Progenitor cell of endocrine pancreas (in vitro differentiated cells): ENCODE measurements at regions not wholly inside any gene's neighbourhood (a gene's known extent, or its start where the extent isn't known, plus 50 kb on each side); places are given as distances from the start of the nearest gene placed in this dataset.
"Not testable (repeated sequence)": the region's sequence is repeated elsewhere in the genome, so short reads cannot be mapped to it uniquely, and the experiment has no call there.

ENCODE experiments used
- DNase-seq: peaks from one replicate; pipeline ENCODE4 v3.0.0; 2021; ENCODE audit warnings: low spot score; ENCODE audit not compliant: unreplicated experiment
- H3K27ac Mint-ChIP-seq: 2 replicates; pipeline ENCODE4 v1.8.0; 2021; ENCODE audit warnings: mild to moderate bottlenecking, moderate library complexity, mixed read lengths
- H3K27me3 Mint-ChIP-seq: 2 replicates; pipeline ENCODE4 v1.8.0; 2021; ENCODE audit warnings: mixed read lengths
- H3K36me3 Mint-ChIP-seq: 2 replicates; pipeline ENCODE4 v1.8.0; 2022; ENCODE audit warnings: mixed read lengths; ENCODE audit not compliant: insufficient read depth
- H3K4me1 Mint-ChIP-seq: 2 replicates; pipeline ENCODE4 v1.8.0; 2021; ENCODE audit warnings: low read depth, mixed read lengths
- H3K4me3 Mint-ChIP-seq: 2 replicates; pipeline ENCODE4 v1.8.0; 2021; ENCODE audit warnings: low read depth, mild to moderate bottlenecking, moderate library complexity, mixed read lengths
- H3K9me3 Mint-ChIP-seq: 2 replicates; pipeline ENCODE4 v1.8.0; 2021; ENCODE audit warnings: low read depth, mixed read lengths
- TF ChIP-seq, protein P1 (sequence below): fragments of 200-600 bp; sonication (generic); IDR thresholded peaks from one replicate; pipeline ENCODE4 v1.5.0; 2021; ENCODE audit warnings: antibody characterized with exemption, mild to moderate bottlenecking; ENCODE audit not compliant: unreplicated experiment

DNA sequence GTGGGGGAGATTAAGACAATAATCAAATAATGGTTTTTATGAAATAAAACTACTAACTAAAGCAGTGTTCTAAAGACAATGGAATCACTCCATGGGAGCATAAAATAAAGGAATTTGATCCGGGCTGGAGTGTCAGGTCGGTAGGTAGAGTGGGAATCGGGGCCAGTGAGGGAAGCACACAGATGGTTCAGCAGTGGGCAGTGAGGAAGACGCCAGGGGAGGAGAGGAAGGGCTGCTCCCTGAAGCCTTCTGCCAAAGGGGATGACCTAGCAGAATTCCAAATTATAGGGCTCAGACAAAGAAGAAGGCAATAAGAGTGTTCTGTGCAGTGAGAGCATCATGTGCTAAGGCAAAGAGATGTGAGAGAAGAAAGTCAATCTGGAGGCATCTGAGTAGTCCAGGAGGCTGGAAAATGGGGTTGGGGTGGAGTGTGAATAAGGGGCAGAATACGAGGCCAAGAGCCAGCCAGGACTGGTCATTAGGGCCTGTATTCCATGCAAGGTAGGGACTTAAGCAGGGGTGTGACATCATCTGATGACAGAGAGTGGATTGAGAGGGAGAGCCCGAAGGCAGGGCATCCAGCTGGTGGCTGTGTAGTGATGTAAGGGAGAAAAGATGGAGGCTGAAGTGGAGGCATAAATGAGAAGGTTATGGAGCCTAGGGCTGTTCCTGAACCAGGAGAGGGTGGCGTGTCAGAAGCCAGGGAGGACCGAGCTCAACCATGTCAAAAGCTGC is 137.6 kb downstream of the COPRS start:
- H3K27ac Mint-ChIP-seq = no peak overlapping the region

DNA sequence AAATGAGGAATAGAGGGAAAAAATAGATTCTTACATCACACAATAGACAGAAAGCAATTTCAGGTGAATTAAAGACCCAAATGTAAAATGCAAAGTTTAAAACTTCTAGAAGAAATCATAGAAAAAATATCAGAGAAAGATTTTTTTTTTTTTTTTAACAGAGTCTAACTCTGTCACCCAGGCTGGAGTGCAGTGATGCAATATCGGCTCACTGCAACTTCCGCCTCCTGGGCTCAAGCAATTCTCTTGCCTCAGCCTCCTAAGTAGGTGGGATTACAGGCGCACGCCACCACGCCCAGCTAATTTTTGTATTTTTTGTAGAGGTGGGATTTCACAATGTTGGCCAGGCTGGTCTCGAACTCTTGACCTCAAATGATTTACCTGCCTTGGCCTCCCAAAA is 141.8 kb downstream of the COPRS start:
- not testable (repeated sequence) for H3K27ac Mint-ChIP-seq, H3K4me3 Mint-ChIP-seq, DNase-seq

More for the DNA sequence above, 137.6 kb downstream of the COPRS start:
- Mint-ChIP-seq H3K4me3 (no peak overlapping the region), H3K27me3 (peaks cover 13% of the 10 kb centered on the region), H3K9me3 (no peaks in the 10 kb centered on the region), H3K36me3 (no peaks in the 10 kb centered on the region), H3K4me1 (no peaks in the 10 kb centered on the region)
- TF ChIP-seq, protein P1, sequence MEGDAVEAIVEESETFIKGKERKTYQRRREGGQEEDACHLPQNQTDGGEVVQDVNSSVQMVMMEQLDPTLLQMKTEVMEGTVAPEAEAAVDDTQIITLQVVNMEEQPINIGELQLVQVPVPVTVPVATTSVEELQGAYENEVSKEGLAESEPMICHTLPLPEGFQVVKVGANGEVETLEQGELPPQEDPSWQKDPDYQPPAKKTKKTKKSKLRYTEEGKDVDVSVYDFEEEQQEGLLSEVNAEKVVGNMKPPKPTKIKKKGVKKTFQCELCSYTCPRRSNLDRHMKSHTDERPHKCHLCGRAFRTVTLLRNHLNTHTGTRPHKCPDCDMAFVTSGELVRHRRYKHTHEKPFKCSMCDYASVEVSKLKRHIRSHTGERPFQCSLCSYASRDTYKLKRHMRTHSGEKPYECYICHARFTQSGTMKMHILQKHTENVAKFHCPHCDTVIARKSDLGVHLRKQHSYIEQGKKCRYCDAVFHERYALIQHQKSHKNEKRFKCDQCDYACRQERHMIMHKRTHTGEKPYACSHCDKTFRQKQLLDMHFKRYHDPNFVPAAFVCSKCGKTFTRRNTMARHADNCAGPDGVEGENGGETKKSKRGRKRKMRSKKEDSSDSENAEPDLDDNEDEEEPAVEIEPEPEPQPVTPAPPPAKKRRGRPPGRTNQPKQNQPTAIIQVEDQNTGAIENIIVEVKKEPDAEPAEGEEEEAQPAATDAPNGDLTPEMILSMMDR = no peak
- DNase-seq = no peak

DNA sequence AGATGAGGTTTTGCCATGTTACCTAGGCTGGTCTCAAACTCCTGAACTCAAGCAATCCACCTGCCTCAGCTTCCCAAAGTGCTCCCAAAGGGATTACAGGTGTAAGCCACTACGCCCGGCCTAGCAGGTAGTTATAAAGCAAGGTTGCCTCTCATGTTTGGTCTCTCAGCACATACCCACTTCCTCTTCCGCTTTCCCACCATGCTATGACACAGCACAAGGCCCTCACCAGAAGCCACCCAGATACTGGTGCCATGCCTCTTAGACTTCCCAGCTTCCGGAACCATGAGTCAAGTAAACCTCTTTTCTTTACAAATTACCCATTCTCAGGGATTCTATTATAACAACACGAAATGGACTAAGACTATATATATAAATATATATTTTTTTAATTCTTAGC is 143.6 kb downstream of the COPRS start:
- Mint-ChIP-seq H3K9me3 (no peaks in the 10 kb centered on the region), H3K27ac (no peak overlapping the region), H3K36me3 (no peaks in the 10 kb centered on the region), H3K4me1 (no peaks in the 10 kb centered on the region), H3K27me3 (no peaks in the 10 kb centered on the region), H3K4me3 (no peak overlapping the region)
- TF ChIP-seq, protein P1 = no peak
- DNase-seq = no peak

More for the DNA sequence above, 141.8 kb downstream of the COPRS start:
- not testable (repeated sequence) for H3K4me1 Mint-ChIP-seq, H3K36me3 Mint-ChIP-seq, H3K27me3 Mint-ChIP-seq, H3K9me3 Mint-ChIP-seq

DNA sequence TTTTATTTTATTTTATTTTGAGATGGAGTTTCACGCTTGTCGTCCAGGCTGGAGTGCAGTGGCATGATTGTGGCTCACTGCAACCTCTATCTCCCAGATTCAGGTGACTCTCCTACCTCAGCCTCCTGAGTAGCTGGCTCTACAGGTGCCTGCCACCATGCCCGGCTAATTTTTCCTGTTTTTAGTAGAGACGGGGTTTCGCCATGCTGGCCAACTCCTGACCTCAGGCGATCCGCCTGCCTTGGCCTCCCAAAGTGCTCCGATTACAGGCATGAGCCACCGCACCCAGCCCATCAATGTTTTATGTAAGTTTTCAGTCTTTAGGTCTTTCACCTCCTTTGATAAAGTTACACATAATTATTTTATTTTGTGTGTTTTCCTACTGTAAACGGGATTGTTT is 154.6 kb downstream of the COPRS start:
- H3K4me1 Mint-ChIP-seq = no peaks in the 10 kb centered on the region
- no peak overlapping the region for H3K27ac Mint-ChIP-seq
- TF ChIP-seq, protein P1 = no peak
- no peaks in the 10 kb centered on the region for H3K27me3 Mint-ChIP-seq
- H3K36me3 Mint-ChIP-seq = no peaks in the 10 kb centered on the region
- no peak overlapping the region for H3K4me3 Mint-ChIP-seq
- H3K9me3 Mint-ChIP-seq = no peaks in the 10 kb centered on the region
- DNase-seq = no peak

DNA sequence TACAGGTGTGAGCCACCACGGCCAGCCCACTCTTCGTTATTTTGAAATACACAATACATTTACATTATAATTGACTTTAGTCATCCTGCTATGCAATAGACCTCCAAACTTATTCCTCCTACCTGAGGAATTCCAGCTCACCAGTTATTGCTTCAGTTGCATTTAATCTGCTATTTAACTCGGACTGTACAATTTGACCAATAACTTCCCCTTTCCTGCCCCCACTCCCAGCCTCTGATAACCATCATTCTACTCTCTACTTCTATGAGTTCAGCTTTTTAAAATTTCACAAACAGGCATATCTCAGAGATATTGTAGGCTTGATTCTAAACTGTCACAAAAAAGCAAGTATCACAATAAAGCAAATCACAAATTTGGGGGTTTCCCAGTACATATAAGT is 157.0 kb downstream of the COPRS start:
- no peak overlapping the region for H3K4me3 Mint-ChIP-seq

DNA sequence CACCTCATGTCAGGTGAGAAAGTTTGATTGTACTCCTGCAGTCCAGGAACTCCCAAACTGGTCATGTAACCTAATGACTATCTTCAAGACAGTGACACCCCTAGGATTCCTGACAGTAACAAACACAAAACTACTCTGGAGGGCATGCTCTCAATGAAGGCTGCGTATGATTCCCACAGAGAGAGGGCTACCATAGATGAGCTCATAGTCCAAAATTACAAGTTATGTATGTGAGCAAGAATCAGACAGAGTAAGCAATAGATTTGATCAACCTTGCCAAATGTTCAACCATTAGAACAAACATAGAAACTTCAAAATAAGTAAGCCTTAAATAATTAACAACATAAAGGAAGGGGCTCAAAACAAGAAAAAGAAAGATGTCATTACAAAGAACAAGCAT is 158.1 kb downstream of the COPRS start:
- no peak for DNase-seq
- Mint-ChIP-seq H3K27ac (no peak overlapping the region), H3K27me3 (no peaks in the 10 kb centered on the region), H3K36me3 (no peaks in the 10 kb centered on the region), H3K4me1 (peaks cover 9% of the 10 kb centered on the region), H3K9me3 (no peaks in the 10 kb centered on the region), H3K4me3 (no peak overlapping the region)
- TF ChIP-seq, protein P1 = no peak

More for the DNA sequence above, 157.0 kb downstream of the COPRS start:
- TF ChIP-seq, protein P1 = no peak
- Mint-ChIP-seq H3K9me3 (no peaks in the 10 kb centered on the region), H3K27me3 (no peaks in the 10 kb centered on the region), H3K36me3 (no peaks in the 10 kb centered on the region), H3K4me1 (peaks cover 2% of the 10 kb centered on the region), H3K27ac (no peak overlapping the region)
- no peak for DNase-seq
